Myocyte (in vitro differentiated cells): ENCODE measurements at regions not wholly inside any gene's neighbourhood (a gene's known extent, or its start where the extent isn't known, plus 50 kb on each side); places are given as distances from the start of the nearest gene placed in this dataset.
A peak's percentile ranks its signal among the peaks of the same experiment; 100 is the strongest.

ENCODE experiments used
- DNase-seq: peaks from one replicate; pipeline ENCODE4 v3.0.0-alpha.2; 2012; ENCODE audit warnings: low read depth

- no peak for DNase-seq
These were observed 340.3 kb upstream of the TRAM1L1 start for GRCh38 chr4:117425636-117426035.

DNA sequence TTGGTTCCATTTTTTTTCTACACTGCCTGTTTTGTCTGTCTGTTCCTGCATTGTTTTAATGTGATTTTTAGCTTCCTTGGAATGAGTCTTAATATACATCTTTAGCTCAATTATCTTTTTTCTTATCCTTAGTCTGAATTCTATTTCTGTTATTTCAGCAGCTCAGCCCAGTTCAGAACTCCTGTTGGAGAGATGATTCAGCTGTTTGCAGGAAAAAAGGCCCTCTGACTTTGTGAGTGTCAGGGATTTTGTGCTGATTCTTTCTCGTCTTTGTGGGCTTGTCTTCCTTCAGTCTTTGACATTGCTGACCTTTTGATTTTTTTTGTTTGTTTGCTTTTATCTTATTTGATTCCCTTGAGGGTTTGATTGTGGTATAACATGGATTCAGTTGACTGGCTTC, 343.2 kb upstream of the TRAM1L1 start:
- DNase-seq = peak; percentile 26

DNA sequence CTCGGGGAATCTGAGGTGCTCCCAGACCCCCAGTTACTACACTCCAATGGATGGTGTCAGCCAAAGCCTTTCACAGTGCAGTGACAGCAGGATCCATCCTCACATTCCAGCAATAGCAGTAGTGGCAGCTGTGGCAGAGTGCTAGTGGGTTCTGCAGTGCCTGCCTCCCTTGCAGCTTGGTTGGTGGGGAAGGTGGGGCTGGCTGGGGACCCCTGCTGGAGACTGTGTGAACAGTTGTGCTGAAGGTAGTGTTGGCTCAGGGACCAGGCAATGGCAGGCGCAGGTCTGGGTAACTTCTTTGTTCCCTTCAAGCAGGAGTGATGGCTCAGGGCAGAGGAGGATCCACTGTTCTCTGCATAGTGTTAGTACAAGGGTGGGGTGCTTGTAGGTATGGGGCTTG, 343.7 kb upstream of the TRAM1L1 start:
- DNase-seq = no peak

DNA sequence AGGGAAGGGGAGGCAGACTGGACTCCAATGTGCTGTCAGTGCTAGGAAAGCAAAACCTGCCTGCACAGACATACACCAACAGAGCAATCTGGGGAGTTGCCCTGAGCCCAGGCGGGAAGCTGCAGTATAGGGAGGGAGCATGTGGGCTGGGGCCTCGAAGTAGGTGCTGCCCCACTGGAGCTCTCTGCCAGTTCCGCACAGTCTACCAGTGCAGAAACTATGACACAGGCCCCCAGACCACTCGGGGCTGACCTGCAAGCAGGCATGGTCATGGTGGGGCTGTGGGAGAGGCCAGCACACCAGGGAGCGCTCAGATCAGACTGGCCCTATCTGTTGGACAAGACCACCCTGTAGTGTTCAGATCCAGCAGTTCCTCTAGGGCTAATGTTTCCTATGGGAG, 344.1 kb upstream of the TRAM1L1 start:
- no peak for DNase-seq

- no peak for DNase-seq
These were observed 349.0 kb upstream of the TRAM1L1 start for GRCh38 chr4:117434424-117434823.

- DNase-seq = no peak
These were observed 362.5 kb upstream of the TRAM1L1 start for GRCh38 chr4:117447925-117448324.

DNA sequence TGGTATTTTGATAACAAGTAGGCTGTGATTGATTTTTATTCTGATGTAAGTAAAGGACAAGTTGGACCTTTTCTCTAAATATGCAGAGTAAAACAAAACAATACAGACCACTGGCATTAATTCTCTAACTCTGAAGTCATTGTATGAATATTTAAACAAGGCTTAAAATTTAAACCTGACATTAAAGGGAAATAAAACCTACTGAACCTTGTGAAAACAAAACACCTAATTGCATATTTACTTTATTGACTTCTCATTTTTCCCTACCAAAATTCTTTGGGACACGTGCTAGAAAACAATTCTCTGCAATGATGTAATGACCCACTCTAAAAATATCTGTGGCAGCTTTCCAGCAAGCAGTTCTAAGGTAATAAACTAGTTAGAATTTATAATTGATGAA, 369.7 kb upstream of the TRAM1L1 start:
- DNase-seq = peak; percentile 22

DNA sequence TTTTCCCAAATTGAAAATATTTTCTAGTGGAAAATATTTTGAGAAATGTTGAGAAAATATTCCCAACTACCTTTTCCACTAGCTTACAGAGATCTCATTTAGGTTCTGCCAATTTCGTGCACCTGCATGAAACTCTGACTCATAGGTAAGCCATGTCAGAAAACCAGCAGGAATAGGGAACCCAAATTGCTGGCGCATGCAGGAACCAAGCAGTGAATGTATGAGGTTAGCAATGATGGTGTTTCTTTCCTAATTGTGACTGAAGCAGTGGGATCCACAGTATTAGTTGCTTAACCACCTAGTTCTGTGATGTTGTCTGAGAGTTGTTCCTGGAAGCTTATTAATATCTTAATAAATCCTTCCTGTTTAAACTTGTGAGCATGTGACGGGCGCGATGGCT, 381.0 kb upstream of the TRAM1L1 start:
- DNase-seq = no peak

- peak; percentile 30 for DNase-seq
These were observed 382.0 kb upstream of the TRAM1L1 start for GRCh38 chr4:117467404-117467803.

DNA sequence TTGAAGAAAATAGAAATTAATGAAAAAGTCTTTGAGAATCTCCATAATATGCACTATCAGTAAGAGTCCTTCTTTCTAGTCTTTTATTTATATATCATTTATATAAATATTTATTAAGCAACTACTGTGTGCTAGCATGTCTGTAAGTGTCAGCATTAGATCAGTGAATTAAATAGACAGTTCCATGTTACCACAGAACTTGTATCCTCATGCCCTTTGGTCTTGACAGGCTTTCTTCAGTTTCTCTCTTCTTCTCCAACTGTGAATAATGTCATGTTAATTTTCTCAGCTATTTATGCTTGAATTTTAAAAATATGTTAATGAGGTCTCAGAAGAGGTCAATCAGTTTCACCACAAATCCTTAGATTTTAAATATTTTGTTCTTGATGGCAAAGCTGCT, 389.6 kb upstream of the TRAM1L1 start:
- DNase-seq = no peak

- DNase-seq = no peak
These were observed 392.5 kb upstream of the TRAM1L1 start for GRCh38 chr4:117477925-117478324.

DNA sequence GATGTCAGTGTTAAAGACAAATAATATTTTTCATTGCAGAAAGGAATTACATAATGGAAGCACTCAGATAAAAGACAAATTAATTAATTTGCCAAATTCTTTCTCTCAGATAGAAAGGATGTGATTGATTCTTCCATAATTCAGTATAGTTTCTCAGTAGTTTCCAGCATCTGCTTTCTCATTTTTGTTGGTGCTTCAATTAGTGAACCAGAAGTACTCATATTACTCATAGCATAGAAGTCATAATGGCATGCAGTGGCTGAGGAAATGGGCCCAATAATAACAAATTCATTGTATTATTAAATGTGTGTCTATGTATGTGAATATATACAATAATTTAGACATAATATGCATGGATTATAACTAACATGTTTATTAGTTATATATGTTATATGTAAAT, 393.3 kb upstream of the TRAM1L1 start:
- no peak for DNase-seq

DNA sequence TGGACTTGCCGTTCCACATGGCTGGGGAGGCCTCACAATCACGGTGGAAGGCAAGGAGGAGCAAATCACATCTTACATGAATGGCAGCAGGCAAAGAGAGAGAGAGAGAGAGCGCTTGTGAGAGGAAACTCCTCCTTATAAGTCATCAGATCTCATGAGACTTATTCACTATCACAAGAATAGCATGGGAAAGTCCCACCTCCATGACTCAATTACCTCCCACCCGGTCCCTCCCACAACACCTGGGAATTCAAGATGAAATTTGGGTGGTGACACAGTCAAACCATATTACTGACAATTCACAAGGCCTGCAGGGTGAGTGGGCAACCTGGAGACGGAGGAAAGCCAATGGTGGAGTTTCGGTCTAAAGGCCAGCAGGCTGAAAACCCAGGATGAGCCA, 394.3 kb upstream of the TRAM1L1 start:
- DNase-seq = no peak

DNA sequence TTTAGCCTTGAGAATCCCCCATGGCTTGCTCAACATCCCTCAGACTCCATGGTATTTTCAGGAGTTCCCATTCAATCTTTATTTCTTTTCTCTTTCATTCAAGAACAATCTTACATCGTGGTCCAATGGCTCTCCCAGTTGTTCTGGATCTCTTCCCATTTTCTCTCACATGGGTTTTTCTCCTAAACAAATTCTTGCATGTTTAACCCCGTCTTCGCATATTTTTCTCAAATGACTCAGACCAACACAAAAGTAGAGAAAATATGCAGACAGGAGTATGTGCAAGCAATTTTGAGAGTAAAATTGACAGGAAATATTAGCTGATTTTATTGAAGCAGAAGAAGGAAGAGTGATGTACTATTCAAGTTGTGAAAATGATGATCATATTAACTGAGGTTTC, 396.4 kb upstream of the TRAM1L1 start:
- DNase-seq = peak; percentile 27

DNA sequence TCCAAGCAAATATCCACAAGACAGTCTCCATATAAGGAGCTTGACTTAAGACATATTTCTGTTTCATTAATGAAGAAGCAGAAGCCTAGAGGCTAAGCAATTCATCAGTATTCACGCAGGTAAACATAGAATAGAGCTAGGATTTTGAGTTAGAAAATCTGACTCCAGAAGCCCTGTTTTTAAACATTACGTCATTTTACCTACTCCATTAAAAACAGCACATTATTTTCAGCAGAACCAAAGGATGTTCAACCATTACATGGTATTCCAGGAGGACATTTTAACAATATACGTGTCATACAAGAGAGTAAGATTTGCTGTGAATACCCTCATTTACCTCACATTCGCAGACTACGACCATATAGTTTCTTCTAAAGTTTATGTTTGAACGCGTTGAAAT, 403.3 kb upstream of the TRAM1L1 start:
- DNase-seq = no peak

DNA sequence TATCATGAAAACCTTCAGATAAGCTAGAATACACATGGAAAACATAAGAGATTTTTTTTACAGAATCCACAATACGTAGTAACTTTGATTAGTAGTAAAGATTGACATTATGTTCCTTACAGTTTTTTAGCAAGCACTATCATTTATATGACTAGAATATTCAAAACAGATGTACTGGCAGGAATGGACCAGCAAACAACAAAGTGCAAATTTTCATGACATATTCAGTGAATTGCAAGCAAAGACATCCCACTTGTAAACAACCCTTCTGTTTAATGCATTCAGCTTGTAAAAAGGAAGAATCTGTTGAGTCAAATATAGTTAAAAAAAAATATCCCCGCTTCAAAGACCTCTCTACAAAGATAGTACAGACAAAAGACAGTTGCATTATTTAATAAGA, 403.7 kb upstream of the TRAM1L1 start:
- no peak for DNase-seq

GRCh38 chr4:117491516-117491915, 406.1 kb upstream of the TRAM1L1 start:
- DNase-seq = peak; percentile 20

DNA sequence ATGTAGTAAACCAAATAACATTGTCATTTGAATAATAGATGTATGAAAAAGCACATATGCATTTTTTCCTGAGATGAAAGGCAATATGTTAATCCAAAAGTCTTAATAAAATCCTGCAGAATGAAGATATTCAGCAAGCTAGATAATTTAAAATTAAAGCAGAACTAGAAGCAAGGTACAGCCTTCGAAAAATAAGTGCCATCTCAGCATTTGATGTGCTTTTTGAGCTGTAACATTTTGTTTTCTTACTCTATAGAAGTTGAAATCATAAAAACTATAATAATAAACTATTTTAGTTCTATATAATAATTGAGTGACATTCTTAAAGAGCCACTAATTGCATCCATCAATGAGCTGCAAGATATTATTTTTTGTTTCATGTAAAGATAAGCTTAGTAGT, 410.4 kb upstream of the TRAM1L1 start:
- DNase-seq = no peak

DNA sequence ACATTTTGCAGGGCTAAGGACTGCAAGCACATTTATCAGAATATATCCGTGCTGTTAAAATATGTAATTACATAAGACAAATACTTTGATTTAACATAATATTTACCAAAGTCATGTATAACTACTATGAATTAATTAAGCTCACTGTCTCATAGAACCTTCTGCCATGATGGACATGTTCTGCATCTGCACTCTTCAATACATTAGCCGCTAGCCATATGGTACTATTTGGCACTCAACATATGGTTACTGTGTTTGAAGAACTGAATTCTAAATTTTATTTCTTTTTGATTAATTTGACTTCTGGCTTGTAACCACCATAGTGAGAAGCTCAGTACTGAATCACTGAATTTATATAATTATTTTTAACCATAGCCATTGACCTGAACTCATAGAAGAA, 427.0 kb upstream of the TRAM1L1 start:
- DNase-seq = no peak

- DNase-seq = no peak
These were observed 429.2 kb upstream of the TRAM1L1 start for GRCh38 chr4:117514391-117515175.

- DNase-seq = no peak
These were observed 430.5 kb upstream of the TRAM1L1 start for GRCh38 chr4:117515921-117516320.

DNA sequence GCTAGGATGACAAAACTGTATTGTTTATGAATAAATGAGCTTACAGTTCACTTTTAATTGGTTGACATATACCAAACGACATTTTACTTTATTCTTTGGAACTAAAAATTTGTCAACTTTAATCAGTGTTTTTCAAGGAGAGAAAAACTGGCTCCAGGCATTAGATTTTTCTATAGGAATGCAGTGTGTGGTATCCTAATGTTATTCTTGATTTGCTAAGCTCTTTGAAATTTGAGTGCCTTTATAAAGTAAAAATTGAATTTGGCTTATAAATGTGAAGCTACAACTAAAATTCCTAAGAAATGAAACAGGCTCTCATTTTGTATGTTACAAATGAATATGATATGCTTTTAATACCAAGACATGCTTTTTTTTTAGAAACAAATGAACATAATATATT, 442.2 kb upstream of the TRAM1L1 start:
- no peak for DNase-seq

DNA sequence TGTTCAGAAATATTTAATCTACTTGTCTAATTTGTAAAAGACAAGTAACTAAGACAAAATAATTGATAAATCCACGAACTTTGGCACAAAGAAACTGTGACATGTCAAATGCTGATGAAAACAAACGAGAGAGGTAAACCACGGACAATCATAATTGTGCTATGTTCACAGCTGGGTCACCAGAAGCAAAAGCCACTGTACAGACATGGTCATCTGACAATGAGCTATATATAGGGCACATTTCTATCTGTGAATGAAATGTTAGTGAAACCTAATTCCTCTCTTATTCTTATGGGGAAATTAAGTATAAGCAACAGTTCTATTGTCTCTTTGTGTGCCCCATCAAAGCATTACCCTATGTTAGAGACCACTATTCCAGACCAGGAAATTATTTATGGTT, 444.0 kb upstream of the TRAM1L1 start:
- DNase-seq = peak; percentile 49

DNA sequence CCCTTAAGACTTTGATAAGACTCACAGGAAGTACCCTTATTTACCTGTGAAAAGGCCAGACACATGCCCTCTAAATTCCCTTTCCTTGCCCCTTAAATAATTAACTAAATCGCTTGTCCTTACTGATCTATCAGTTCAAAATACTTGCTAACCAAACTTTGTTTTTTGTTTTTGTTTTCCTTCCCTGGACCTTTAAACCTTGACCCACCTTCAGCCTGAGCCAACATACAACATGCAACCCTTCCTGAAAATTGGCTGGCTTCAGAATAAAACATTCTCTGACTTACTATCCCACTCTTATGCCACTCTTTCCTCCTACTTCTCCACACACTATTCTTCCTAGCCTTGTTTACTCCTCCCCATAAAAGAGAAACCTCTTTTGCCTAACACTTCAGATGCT, 448.1 kb upstream of the TRAM1L1 start:
- no peak for DNase-seq
